ENCODE measurements at regions not wholly inside any gene's neighbourhood (a gene's known extent, or its start where the extent isn't known, plus 50 kb on each side); places are given as distances from the start of the nearest gene placed in this dataset.

GRCh38 chr1:172820475-172821158, 161.7 kb downstream of the FASLG start:
- no peak for TF ChIP-seq FOXJ3 (CRISPR knock-in tag; IDR thresholded peaks at IDR 0.05)
- no peak for TF ChIP-seq CHD2 (IDR thresholded peaks at IDR 0.05; ENCODE audit: low read length, partially characterized antibody)

All from SK-N-SH (cell line).